ENCODE measurements at regions not wholly inside any gene's neighbourhood (a gene's known extent, or its start where the extent isn't known, plus 50 kb on each side); places are given as distances from the start of the nearest gene placed in this dataset.
A peak's percentile ranks its signal among the peaks of the same experiment; 100 is the strongest.

GRCh38 chr4:38605181-38605752 is 58.7 kb upstream of the KLF3 start:
- Histone ChIP-seq H3K23ac (ENCODE audit: low read length) (no peak overlapping the region), H3K27me3 (ENCODE audit: insufficient read depth, low read length, poor library complexity) (no peaks in the 10 kb centered on the region), H4K5ac (ENCODE audit: low read length) (no peak overlapping the region), H2BK5ac (ENCODE audit: low read length) (no peak overlapping the region), H3K56ac (ENCODE audit: low read length) (no peak overlapping the region), H3K36me3 (ENCODE audit: control insufficient read depth, insufficient read depth, low read length) (no peaks in the 10 kb centered on the region), H3K4ac (ENCODE audit: low read depth, low read length) (no peak overlapping the region), H3K79me2 (ENCODE audit: control insufficient read depth, insufficient read depth, low read length) (no peaks in the 10 kb centered on the region), H3K9ac (ENCODE audit: low read length) (no peak overlapping the region), H3K4me1 (ENCODE audit: control insufficient read depth, low read depth, low read length) (no peaks in the 10 kb centered on the region), H2BK15ac (replicated peaks; ENCODE audit: low read depth) (no peak overlapping the region), H3K4me3 (ENCODE audit: low read length) (no peak overlapping the region), H4K8ac (ENCODE audit: low read depth, low read length) (no peak overlapping the region), H2AK5ac (ENCODE audit: low read length) (no peak overlapping the region), H2BK120ac (ENCODE audit: low read depth, low read length) (no peak overlapping the region), H3K27ac (ENCODE audit: low read depth, low read length) (no peak overlapping the region), H3K4me2 (ENCODE audit: low read length) (no peak overlapping the region), H3K79me1 (ENCODE audit: low read length) (no peaks in the 10 kb centered on the region), H3K18ac (ENCODE audit: low read length) (no peak overlapping the region)
- WGBS (ENCODE audit: extremely low coverage, insufficient coverage, low lambda C conversion rate), result no CpG with 5 or more reads among the region's 6 CpGs
- DNase-seq, result no peak

DNA sequence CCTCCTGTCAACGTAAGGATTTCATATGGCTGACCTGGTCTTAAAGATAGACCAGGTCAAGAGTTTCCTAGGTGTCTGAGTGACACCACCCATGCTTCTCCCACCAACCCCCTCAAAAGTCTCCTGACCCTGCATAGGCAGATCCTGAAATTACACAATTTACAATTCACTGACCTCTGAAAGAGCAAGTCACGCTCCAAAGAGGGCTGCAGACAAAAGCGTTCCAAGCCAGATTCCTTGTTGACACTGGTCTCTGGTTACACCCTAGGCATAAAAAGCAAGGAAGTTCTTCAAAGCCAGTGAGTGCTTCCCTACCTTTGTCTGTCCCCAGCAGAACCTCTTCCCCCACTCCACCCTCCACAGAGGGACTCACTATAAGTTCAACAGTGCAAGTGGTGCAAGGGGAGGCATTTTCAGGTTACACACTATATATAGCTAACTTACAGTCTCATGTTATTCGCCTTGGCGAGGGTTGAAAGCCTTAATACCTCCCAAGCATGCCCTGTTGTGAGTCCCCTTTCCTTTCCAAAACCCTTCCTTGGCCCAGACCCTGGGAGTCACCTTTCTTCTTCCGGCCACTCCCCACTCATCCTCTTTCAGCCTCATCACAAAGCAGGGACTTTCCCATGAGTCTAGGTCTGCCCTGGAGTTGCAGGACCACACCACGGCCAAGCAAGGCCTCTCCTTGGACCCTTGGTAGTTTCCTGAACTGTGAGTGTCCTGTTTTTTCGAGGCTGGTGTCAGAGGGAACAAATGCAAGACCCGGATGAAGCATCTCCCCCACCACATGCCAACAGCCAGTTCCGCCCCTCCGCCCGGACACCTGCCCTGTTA is 58.0 kb upstream of the KLF3 start:
- H2AK5ac ChIP-seq (ENCODE audit: low read length), result no peak overlapping the region
- H2BK15ac ChIP-seq (replicated peaks; ENCODE audit: low read depth), result no peak overlapping the region
- H2BK120ac ChIP-seq (ENCODE audit: low read depth, low read length), result no peak overlapping the region
- no peak overlapping the region for H4K5ac ChIP-seq (ENCODE audit: low read length)
- H3K23ac ChIP-seq (ENCODE audit: low read length), result no peak overlapping the region
- H3K27ac ChIP-seq (ENCODE audit: low read depth, low read length), result no peak overlapping the region
- no peaks in the 10 kb centered on the region for H3K79me2 ChIP-seq (ENCODE audit: control insufficient read depth, insufficient read depth, low read length)
- H3K4me2 ChIP-seq (ENCODE audit: low read length), result no peak overlapping the region
- H3K79me1 ChIP-seq (ENCODE audit: low read length), result no peaks in the 10 kb centered on the region
- H3K27me3 ChIP-seq (ENCODE audit: insufficient read depth, low read length, poor library complexity), result no peaks in the 10 kb centered on the region
- H3K36me3 ChIP-seq (ENCODE audit: control insufficient read depth, insufficient read depth, low read length), result no peaks in the 10 kb centered on the region
- no peak overlapping the region for H3K18ac ChIP-seq (ENCODE audit: low read length)
- no peak overlapping the region for H3K4me3 ChIP-seq (ENCODE audit: low read length)
- H4K8ac ChIP-seq (ENCODE audit: low read depth, low read length), result no peak overlapping the region
- DNase-seq, result peak; percentile 7
- H3K4me1 ChIP-seq (ENCODE audit: control insufficient read depth, low read depth, low read length), result no peaks in the 10 kb centered on the region
- H2BK5ac ChIP-seq (ENCODE audit: low read length), result no peak overlapping the region
- H3K4ac ChIP-seq (ENCODE audit: low read depth, low read length), result no peak overlapping the region
- WGBS (ENCODE audit: extremely low coverage, insufficient coverage, low lambda C conversion rate), result no CpG with 5 or more reads among the region's 12 CpGs
- H3K9ac ChIP-seq (ENCODE audit: low read length), result no peak overlapping the region
- H3K56ac ChIP-seq (ENCODE audit: low read length), result no peak overlapping the region

GRCh38 chr4:38606587-38606905 is 57.5 kb upstream of the KLF3 start:
- no peak overlapping the region for H3K23ac ChIP-seq (ENCODE audit: low read length)
- H2BK120ac ChIP-seq (ENCODE audit: low read depth, low read length), result no peak overlapping the region
- no peak overlapping the region for H3K4ac ChIP-seq (ENCODE audit: low read depth, low read length)
- no CpG with 5 or more reads among the region's 8 CpGs for WGBS (ENCODE audit: extremely low coverage, insufficient coverage, low lambda C conversion rate)
- H3K4me2 ChIP-seq (ENCODE audit: low read length), result no peak overlapping the region
- no peaks in the 10 kb centered on the region for H3K79me2 ChIP-seq (ENCODE audit: control insufficient read depth, insufficient read depth, low read length)
- H3K9ac ChIP-seq (ENCODE audit: low read length), result no peak overlapping the region
- no peak overlapping the region for H3K4me3 ChIP-seq (ENCODE audit: low read length)
- no peak overlapping the region for H2BK5ac ChIP-seq (ENCODE audit: low read length)
- no peak overlapping the region for H3K56ac ChIP-seq (ENCODE audit: low read length)
- H4K5ac ChIP-seq (ENCODE audit: low read length), result no peak overlapping the region
- no peak overlapping the region for H4K8ac ChIP-seq (ENCODE audit: low read depth, low read length)
- H3K27me3 ChIP-seq (ENCODE audit: insufficient read depth, low read length, poor library complexity), result no peaks in the 10 kb centered on the region
- DNase-seq, result no peak
- H2BK15ac ChIP-seq (replicated peaks; ENCODE audit: low read depth), result no peak overlapping the region
- H3K36me3 ChIP-seq (ENCODE audit: control insufficient read depth, insufficient read depth, low read length), result no peaks in the 10 kb centered on the region
- H3K4me1 ChIP-seq (ENCODE audit: control insufficient read depth, low read depth, low read length), result no peaks in the 10 kb centered on the region
- H3K27ac ChIP-seq (ENCODE audit: low read depth, low read length), result no peak overlapping the region
- H3K79me1 ChIP-seq (ENCODE audit: low read length), result no peaks in the 10 kb centered on the region
- no peak overlapping the region for H2AK5ac ChIP-seq (ENCODE audit: low read length)
- no peak overlapping the region for H3K18ac ChIP-seq (ENCODE audit: low read length)

GRCh38 chr4:38609614-38610013 is 54.4 kb upstream of the KLF3 start:
- WGBS (ENCODE audit: extremely low coverage, insufficient coverage, low lambda C conversion rate), result no CpG with 5 or more reads among the region's 3 CpGs
- Histone ChIP-seq H3K4me1 (ENCODE audit: control insufficient read depth, low read depth, low read length) (no peaks in the 10 kb centered on the region), H3K4ac (ENCODE audit: low read depth, low read length) (no peak overlapping the region), H3K23ac (ENCODE audit: low read length) (no peak overlapping the region), H4K8ac (ENCODE audit: low read depth, low read length) (no peak overlapping the region), H2BK5ac (ENCODE audit: low read length) (no peak overlapping the region), H2AK5ac (ENCODE audit: low read length) (no peak overlapping the region), H2BK15ac (replicated peaks; ENCODE audit: low read depth) (no peak overlapping the region), H3K4me3 (ENCODE audit: low read length) (no peak overlapping the region), H3K27me3 (ENCODE audit: insufficient read depth, low read length, poor library complexity) (no peaks in the 10 kb centered on the region), H3K27ac (ENCODE audit: low read depth, low read length) (no peak overlapping the region), H2BK120ac (ENCODE audit: low read depth, low read length) (no peak overlapping the region), H3K56ac (ENCODE audit: low read length) (no peak overlapping the region), H3K9ac (ENCODE audit: low read length) (no peak overlapping the region), H3K36me3 (ENCODE audit: control insufficient read depth, insufficient read depth, low read length) (no peaks in the 10 kb centered on the region), H3K79me2 (ENCODE audit: control insufficient read depth, insufficient read depth, low read length) (no peaks in the 10 kb centered on the region), H4K5ac (ENCODE audit: low read length) (no peak overlapping the region), H3K4me2 (ENCODE audit: low read length) (no peak overlapping the region), H3K18ac (ENCODE audit: low read length) (no peak overlapping the region), H3K79me1 (ENCODE audit: low read length) (no peaks in the 10 kb centered on the region)
- DNase-seq, result peak; percentile 20

DNA sequence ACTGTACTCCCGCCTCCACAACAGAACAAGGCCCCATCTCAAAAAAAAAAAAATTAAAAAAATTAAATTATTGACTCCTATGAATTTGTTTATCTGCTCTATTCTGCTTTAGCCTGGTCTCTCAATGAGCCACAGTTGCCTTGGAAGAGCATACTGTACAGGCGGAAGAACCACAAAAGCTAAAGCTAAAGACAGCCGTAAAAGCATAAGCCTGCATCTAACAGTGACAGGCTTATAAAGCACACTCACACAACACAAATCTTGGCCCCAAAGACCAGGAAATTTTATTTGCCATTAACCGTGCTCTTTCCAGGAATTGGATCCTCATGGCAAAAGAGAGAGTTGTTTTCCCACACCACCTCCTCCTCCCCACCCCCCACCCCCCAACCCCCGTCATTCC is 53.5 kb upstream of the KLF3 start:
- no peak overlapping the region for H2AK5ac ChIP-seq (ENCODE audit: low read length)
- H3K36me3 ChIP-seq (ENCODE audit: control insufficient read depth, insufficient read depth, low read length), result no peaks in the 10 kb centered on the region
- no peak overlapping the region for H3K4me3 ChIP-seq (ENCODE audit: low read length)
- H2BK15ac ChIP-seq (replicated peaks; ENCODE audit: low read depth), result no peak overlapping the region
- H3K4ac ChIP-seq (ENCODE audit: low read depth, low read length), result no peak overlapping the region
- H2BK120ac ChIP-seq (ENCODE audit: low read depth, low read length), result no peak overlapping the region
- no peak overlapping the region for H4K8ac ChIP-seq (ENCODE audit: low read depth, low read length)
- H4K5ac ChIP-seq (ENCODE audit: low read length), result no peak overlapping the region
- H3K4me2 ChIP-seq (ENCODE audit: low read length), result no peak overlapping the region
- H3K79me2 ChIP-seq (ENCODE audit: control insufficient read depth, insufficient read depth, low read length), result no peaks in the 10 kb centered on the region
- H3K79me1 ChIP-seq (ENCODE audit: low read length), result no peaks in the 10 kb centered on the region
- no peak for DNase-seq
- H3K23ac ChIP-seq (ENCODE audit: low read length), result no peak overlapping the region
- no peak overlapping the region for H3K18ac ChIP-seq (ENCODE audit: low read length)
- no peaks in the 10 kb centered on the region for H3K27me3 ChIP-seq (ENCODE audit: insufficient read depth, low read length, poor library complexity)
- no peak overlapping the region for H2BK5ac ChIP-seq (ENCODE audit: low read length)
- no peak overlapping the region for H3K56ac ChIP-seq (ENCODE audit: low read length)
- H3K9ac ChIP-seq (ENCODE audit: low read length), result no peak overlapping the region
- no peaks in the 10 kb centered on the region for H3K4me1 ChIP-seq (ENCODE audit: control insufficient read depth, low read depth, low read length)
- no CpG with 5 or more reads among the region's 5 CpGs for WGBS (ENCODE audit: extremely low coverage, insufficient coverage, low lambda C conversion rate)
- H3K27ac ChIP-seq (ENCODE audit: low read depth, low read length), result no peak overlapping the region
